HEK293T (cell line): ENCODE measurements at regions not wholly inside any gene's neighbourhood (a gene's known extent, or its start where the extent isn't known, plus 50 kb on each side); places are given as distances from the start of the nearest gene placed in this dataset.

Source experiments
- ARNT ChIP-seq: fragments of 450-650 bp; IDR thresholded peaks from 2 replicates; pipeline ENCODE4 v1.6.1; 2017; ENCODE audit warnings: mild to moderate bottlenecking
- BHLHE40 ChIP-seq: fragments of 450-650 bp; IDR thresholded peaks from 2 replicates; pipeline ENCODE4 v1.6.1; 2016; ENCODE audit warnings: mild to moderate bottlenecking, moderate library complexity, borderline replicate concordance
- ELF4 ChIP-seq: fragments of 450-650 bp; IDR thresholded peaks from 2 replicates; pipeline ENCODE4 v1.6.1; 2017; ENCODE audit warnings: antibody characterized with exemption
- FOXA1 ChIP-seq: fragments of 450-650 bp; IDR thresholded peaks from 2 replicates; pipeline ENCODE4 v1.6.1; 2016; ENCODE audit warnings: mild to moderate bottlenecking
- FOXK2 ChIP-seq: fragments of 450-650 bp; IDR thresholded peaks from 2 replicates; pipeline ENCODE4 v1.6.1; 2016; ENCODE audit warnings: mild to moderate bottlenecking
- FOXM1 ChIP-seq: fragments of 450-650 bp; IDR thresholded peaks from 2 replicates; pipeline ENCODE4 v1.6.1; 2017; ENCODE audit warnings: mild to moderate bottlenecking, borderline replicate concordance
- HDGF ChIP-seq: fragments of 450-650 bp; IDR thresholded peaks from 2 replicates; pipeline ENCODE4 v1.6.1; 2017; ENCODE audit warnings: antibody characterized with exemption, borderline replicate concordance
- L3MBTL2 ChIP-seq: fragments of 450-650 bp; conservative IDR thresholded peaks from 2 replicates; pipeline ENCODE4 v1.6.1; 2016; ENCODE audit warnings: mild to moderate bottlenecking
- LEF1 ChIP-seq: fragments of 450-650 bp; IDR thresholded peaks from 2 replicates; pipeline ENCODE4 v1.6.1; 2017; ENCODE audit warnings: mild to moderate bottlenecking, borderline replicate concordance
- NFRKB ChIP-seq: fragments of 450-650 bp; IDR thresholded peaks from 2 replicates; pipeline ENCODE4 v1.6.1; 2016; ENCODE audit warnings: mild to moderate bottlenecking, moderate library complexity
- SP1 ChIP-seq: fragments of 450-650 bp; IDR thresholded peaks from 2 replicates; pipeline ENCODE4 v1.6.1; 2017
- SUZ12 ChIP-seq: fragments of 450-650 bp; IDR thresholded peaks from 2 replicates; pipeline ENCODE4 v1.6.1; 2016; ENCODE audit warnings: mild to moderate bottlenecking
- TARDBP ChIP-seq: fragments of 450-650 bp; IDR thresholded peaks from 2 replicates; pipeline ENCODE4 v1.6.1; 2016
- ZNF384 ChIP-seq: fragments of 450-650 bp; IDR thresholded peaks from 2 replicates; pipeline ENCODE4 v1.6.1; 2016

DNA sequence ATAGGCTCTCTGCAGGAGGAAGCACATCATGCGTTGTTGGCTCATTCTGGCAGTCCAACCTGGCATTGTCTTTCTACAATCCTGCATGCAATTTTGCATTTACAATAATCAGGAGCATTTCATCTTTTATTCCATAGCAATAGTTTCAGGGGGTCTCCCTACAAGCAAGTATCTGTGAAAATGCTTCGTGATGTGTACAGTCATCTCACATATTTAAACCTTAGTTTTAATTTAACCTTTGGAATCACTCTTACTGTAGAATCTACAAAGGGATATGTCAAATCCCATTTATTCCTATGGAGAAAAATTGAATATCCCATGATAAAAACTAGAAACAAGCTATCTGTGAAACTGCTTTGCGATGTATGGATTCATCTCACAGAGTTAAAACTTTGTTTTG lies 112.0 kb upstream of the WSB1 start:
- TF ChIP-seq HDGF (no peak), TARDBP (no peak), ARNT (no peak), BHLHE40 (no peak), FOXM1 (no peak), NFRKB (no peak), L3MBTL2 (no peak), ELF4 (no peak), FOXK2 (no peak), SUZ12 (no peak), SP1 (no peak), FOXA1 (no peak), ZNF384 (no peak), LEF1 (no peak)
